Stimulated activated CD8-positive, alpha-beta memory T cell treated with anti-CD3 and anti-CD28 coated beads, Interleukin-12 subunit alpha, Interleukin-12 subunit beta, amount 100 ng/mL, for 24 hours (primary cell): ENCODE measurements at regions not wholly inside any gene's neighbourhood (a gene's known extent, or its start where the extent isn't known, plus 50 kb on each side); places are given as distances from the start of the nearest gene placed in this dataset.

ENCODE experiments used
- DNase-seq: peaks from one replicate; pipeline ENCODE4 v3.0.0-alpha.2; 2020; ENCODE audit errors: extremely low read depth

DNA sequence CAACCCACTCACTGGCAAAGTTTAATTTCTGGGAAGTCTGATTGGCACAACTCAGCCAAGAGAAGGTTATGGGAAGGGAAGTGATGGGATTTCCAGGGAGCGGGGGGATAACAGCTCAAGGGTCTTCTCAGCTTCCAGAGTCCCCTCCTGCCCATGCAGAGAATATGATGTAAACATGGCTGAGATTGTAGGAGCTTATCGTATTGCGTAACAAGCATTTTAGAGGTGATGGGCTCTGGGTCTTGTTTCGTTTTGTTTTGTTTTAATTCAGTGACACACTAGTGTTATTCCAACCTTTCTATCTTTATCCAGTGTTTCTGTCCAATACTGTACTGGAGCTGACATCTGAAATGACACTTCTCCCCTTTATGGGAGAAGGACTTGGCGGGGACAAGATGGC, 762.1 kb upstream of the TMEM132C start:
- no peak for DNase-seq

DNA sequence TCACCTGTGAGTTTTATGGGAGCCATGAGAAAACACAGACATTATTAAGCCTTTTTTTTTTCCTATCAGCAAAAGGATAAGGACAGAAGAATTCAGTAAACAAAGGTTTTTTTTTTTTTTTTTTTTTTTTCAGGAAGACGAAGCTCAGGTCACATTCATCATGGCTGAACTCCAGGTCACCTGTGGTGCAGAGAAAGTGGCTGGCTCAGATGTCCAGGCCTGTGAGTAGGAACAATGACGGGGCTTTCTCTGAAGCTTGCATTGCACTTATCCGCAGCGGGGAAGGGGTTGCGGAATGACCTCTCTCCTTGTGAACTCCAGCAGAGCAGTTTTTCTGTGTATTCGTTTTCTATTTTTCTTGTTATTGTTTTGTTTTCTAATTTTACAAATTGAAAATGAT, 759.6 kb upstream of the TMEM132C start:
- no peak for DNase-seq

DNA sequence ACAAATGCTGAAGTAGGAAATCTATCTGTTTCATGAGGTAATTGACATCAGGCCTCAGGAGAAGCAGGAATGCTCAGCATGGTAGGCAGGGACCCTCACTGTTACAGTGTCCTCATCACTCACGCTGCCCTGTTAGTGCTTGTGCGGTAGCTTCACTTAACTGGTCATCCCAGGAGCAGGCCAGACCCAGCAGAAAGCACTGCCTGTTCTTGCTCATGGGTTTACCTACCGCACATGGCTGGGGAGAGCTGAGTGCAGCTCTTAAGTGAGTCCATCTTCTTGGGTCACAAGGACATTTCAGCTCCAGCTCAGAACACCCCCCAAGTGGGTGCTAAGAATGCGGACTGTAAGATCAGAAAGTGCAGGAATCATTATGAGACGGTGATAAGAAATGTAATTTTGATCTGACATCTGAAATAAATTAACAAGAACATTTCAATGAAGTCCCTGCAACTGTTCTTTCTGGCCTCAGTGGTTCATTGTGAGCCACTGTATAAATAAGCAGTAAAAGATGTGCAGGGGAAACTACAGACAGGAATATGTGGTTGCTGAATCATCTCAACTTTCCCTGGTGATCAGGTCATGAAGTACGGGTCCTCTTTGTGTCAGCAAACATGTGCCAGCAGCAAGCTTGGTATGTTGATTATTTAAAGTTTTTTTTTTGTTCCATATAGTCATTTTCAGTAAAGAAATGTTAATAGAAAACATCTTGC, 757.7 kb upstream of the TMEM132C start:
- no peak for DNase-seq

DNA sequence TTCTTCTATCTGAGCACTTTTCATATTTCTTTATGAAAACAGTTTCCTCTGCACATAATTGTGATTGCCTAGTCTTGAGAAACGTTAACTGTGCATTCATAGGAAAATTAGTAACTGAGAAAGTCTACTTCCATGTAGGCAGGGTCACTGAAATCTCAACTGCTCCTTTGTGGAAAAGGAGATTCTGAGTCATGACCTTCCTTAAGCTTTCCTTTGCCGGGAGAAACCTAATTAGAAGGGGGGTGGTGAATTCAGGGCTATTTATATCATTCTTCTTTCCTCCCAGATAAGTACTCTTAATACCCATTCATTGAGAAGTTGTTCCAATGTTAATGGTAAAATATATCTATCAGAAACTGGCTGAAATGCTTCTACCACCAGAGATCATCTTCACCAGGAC, 751.0 kb upstream of the TMEM132C start:
- no peak for DNase-seq

DNA sequence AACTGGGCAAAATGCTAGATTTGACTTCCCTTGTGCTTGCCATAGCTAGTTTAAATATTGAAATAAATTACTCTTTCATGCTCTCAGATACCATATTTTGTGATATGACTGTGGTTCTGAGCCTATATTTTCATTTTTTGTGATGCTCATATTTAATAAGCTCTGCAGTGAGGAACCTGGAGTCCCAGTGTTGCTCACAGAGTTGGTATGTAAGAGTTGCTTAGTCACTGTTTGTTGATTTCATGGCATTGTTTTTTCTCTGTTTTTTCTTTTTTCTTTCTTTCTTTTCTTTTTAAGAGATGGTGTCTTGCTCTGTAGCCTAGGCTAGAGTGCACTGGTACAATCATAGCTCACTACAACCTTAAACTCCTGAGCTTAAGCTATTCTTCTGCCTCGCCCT, 750.5 kb upstream of the TMEM132C start:
- DNase-seq, result no peak

DNA sequence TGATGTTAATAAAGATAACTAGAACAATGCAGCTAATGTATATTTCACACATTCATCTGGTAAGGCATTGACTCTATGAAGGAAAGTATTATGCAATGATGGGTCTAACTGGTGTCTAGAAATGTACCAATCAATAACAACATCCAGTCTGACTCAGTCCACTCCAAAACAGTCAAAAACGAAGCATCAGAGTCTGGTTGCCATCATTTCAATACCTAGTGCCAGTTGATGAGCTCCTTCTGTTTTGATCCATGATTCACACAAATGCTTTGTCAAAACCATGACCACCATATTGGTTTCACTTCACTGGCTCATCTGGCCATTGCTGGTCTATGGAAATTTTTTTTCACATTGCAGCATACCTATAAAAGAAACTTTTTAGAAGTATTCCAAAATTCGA, 747.2 kb upstream of the TMEM132C start:
- DNase-seq, result no peak

DNA sequence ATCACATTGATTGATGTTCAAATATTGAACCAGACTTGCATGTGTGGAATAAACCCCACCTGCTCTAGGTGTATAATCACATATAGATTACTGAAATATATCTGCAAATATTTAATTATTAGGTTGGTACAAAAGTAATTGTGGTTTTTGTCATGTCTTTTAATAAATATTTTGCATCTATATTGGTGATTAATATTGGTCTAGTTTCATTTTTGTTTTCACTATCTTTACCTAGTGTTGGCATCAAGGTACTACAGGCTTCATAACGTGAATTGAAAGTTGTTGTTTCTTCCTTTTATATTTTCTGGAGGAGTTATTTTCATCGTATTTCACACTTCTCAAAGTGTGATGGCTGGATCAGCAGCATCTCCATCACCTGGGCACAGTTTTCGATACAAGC, 740.0 kb upstream of the TMEM132C start:
- no peak for DNase-seq

DNA sequence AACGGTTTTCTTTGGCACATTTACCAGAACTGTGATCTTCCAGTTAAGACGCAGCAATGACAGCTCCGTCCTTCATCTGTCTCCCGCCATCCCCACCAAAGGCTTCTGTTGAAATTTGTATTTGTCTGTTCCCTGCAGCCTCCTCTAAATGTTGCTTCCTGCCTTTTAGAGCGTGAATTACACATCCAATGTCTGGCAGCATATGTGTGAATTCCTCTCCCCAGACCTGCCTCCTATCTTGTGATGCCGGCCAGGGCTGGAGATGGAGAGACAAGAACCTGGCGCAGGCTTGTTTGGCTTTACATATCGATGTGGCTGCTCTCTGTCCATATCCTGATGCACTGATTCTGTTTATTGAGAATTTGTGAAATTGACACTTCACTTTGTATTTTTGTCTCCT, 738.4 kb upstream of the TMEM132C start:
- DNase-seq, result no peak

DNA sequence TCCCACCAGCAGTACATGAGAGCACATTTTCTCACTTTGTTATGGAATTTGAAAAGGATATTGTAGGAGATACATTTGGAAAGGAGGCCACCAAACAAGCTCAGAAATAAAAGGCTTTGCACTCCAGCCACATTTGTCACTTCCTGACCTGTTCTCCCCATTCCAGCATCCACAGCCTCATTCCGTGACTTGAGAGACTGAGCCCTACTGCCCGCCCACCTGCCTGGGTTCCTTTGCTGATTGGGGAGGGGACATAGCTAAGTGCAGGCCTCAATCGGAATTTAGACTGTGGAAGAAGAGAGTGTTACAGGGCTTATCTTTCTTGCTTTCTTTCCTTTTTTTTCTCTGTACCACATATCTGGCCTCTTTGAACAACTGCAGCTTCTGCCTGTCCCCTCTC, 735.4 kb upstream of the TMEM132C start:
- DNase-seq, result no peak

DNA sequence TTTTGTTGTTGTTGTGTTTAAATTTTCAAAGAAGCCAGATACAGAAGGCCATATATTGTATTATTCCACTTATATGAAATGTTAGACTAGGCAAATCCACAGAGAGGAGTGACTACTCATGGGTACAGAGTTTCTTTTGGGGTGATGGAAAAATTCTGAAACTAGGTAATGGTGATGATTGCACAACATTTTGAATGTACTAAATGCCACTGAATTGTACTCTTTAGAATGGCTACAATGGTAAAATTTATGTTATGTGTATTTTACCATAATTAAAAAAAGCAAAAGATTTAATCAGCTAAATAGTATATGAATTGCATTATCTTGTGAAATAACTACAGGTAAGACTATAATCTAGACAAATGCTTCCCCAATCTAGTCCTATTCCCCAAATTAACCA, 733.6 kb upstream of the TMEM132C start:
- DNase-seq, result no peak

DNA sequence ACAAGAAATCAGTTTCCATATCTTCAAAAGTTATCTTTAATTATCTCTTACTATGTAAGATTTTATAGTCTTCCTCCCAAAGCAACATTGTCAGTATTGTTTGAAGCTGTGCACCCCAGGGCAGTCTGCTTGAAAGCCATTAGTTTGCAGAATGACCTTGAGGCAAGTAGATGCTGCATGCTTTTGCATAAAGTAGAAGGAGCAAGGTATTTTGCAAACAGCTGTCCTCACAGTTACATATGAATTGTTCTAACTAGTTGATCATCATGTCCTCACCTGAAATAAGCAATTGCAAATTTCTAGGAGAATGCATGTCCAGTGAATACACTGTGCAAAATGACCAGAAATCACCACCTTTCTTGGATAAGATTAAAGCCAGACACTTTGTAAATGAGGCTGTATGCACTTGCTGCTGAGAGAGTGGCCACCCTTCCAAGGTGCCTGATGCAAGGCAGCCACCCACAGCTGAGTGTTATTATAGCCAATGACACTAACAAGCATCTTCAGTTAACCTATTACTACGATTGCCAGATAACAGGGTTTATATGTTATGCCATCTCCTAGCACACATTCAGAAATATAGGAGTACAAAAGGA, 730.0 kb upstream of the TMEM132C start:
- DNase-seq, result no peak

DNA sequence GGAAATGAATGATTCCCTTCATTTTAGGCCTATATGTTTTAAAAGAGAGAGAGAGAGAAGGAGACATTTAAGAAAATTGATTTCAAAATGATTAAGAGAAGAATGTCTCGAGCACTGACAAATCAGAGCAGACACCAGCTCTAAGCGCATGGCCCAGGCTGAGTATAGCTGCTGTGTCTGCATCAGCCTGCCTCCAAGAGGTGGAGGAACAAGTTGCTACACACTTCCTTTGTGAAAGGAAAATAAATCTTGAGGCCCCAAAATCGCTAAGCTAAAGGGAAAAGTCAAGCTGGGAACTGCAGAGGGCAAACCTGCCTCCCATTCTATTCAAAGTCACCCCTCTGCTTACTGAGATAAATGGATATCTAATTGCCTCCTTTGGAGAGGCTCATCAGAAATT, 728.7 kb upstream of the TMEM132C start:
- DNase-seq, result no peak

DNA sequence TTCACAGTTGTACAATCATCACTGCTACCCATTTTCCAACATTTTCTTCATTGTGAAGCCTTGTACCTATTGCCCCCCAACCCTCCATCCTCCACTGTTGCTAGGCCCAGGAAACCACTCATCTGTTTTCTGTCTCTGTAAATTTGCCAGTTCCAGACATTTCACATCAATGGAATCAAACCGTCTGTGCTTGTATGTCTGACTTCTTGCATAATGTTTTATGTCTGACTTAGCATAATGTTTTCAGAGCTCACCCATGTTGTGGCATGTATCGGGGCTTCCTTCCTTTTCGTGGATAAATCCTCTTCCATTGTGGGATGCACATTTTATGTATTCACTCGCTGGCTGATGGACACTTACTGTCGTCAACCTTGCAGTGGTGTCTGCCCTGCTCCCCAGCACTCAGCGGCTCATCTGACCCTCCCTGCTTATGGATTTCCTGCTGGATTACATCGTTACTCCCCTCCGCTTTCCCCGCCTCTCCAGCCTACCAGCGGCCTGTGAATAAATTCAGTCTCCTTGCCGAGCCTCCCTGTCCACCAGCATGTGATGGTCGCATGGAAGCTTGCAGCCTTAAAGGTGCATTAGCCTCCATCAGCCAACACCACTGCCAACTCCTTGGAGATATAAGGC, 727.6 kb upstream of the TMEM132C start:
- no peak for DNase-seq

DNA sequence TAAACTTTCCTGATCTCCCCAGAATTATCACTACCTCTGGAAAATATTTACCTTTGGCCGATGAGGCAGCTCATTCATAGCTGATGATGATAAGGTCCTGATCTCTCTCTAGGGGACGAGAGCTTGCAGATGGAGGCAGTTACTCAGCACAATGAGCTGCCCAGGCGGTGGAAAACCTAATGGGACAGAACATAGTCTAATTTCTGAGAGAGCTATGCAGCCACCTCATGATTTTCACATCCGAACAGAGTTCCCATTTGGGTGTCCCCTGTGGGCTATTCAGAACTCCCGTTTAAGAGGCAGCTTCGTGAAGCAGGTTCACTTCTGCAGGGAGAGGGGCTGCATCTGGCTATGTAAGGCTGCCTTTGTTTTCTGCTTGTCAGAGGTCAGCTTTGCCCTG, 724.6 kb upstream of the TMEM132C start:
- DNase-seq, result no peak

DNA sequence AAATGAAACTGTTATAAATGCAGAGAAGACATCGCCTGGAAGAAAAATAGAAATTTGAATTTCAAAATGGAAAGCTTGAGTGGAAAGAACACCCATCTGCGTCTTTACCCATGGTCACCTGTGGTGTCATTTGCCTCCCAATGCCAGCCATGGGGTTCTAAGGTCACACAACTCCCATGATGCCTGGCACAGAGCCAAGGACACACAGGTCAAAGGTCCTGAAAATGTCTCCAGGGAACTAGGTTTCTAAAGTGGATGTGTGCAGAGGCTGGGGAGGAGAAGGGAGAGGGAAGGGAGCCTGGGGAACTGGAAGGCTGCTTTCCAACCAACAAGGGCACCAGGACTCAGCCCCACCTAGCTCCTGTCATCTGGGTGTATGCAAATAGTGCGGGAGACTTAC, 724.0 kb upstream of the TMEM132C start:
- no peak for DNase-seq

DNA sequence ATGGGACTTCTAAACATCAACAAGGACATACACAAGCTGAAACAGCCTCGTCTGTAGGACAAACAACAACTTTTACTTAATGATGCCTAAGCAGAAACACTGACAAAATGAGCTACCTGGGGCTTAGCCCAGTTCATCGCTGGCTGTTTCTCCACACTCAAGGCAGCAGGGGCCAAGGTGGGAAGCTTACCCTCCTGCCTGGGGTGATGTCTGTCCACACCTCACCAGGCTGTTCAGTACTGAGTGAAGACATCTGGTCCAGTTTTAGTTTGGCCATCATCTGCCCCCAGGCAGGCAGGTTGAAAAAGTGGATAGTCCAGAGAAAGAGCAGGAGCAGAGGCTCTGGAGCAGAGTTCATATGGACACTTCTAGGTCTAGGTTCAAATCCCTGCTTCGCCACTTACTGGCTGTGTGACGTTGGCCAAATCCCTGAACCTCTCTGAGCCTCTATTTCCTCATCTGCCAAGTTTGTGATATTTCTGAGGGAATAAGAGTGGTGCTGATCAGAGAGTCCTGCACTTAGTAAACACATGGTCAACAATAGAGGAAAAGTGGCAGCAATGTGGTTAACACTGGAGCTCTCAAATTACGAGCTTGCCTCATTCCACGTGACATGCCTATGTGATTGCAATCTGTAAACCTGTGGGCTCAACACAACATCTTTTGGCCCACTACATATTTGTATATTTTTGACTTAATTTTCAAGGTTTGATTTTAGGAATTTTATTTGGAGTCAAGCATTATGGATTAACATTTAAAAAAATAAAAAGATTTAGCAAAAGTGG, 720.1 kb upstream of the TMEM132C start:
- no peak for DNase-seq

DNA sequence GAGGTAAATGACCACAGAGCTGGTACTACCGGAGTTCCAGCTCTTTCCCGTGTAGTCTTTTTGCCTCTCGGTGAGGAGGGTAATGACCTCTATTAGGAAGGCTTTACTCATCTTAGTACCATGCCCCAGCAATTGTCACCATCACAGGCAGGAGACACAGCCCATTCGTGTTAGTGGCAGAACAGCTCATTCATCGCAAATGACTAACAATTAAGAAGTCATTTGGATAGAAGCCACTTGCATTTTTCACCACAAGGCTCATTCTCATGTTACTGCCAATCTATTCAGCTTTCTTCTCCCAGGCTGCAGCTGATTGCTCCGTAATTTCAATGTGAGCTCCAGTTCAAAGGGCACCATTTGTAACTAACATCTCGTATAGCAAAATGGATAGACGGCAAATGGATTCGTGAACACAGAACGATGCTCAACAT, 718.8 kb upstream of the TMEM132C start:
- DNase-seq, result no peak

DNA sequence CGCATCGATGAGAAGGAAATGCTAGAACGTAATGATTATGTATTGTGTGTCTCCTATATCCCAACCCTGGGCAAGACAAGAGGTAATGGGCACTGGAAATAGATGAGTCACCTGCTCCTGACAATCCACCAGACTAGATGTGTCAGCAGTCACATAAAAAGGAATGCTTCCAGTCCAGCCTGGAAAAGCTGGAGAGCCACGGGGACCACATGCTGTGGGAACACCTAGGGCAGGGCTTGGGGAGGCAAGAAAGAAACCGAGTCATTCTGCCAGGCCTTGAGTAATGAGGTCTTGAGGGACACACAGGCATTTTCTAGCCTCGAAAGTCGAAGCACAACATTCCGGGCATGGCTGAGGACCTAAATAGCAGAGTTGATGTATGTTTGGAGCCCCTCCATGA, 716.7 kb upstream of the TMEM132C start:
- DNase-seq, result no peak

DNA sequence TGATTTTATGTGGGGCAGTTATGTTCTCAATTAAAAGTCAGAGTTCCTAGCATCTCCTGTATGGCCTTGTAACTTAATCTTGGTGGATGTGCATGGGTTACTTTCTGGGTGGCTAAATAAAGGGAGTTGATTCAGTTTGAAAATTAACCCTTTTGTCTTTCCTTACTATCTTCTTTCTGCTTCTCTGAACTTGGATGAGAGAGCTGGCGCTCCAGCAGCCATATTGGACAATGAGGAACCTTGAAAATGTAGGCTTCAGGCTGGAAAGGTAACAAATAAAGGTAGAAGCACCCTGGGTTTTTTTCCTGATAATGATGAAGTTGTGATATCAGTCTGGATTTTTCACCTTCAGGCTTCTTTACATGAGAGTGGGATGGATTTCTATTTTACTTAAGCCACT, 714.1 kb upstream of the TMEM132C start:
- DNase-seq, result no peak

DNA sequence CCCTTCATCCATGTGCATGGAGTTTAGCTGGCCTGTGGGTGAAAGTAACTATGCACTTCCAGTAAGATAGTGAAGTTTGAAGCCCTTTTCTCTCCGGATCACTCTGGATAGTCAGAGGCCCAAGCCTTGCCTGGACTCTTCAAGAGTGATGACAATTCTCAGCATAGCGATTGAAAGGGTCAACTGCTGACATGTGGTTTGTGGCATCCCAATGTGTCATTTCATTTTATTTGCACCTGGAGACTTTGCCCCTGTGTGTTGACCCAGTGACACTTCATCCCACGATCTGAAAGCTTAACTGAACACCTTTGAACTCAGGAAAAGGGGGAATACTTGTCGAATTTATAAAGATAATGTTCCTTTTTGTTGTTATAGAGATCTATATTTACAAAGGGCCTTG, 711.9 kb upstream of the TMEM132C start:
- no peak for DNase-seq

DNA sequence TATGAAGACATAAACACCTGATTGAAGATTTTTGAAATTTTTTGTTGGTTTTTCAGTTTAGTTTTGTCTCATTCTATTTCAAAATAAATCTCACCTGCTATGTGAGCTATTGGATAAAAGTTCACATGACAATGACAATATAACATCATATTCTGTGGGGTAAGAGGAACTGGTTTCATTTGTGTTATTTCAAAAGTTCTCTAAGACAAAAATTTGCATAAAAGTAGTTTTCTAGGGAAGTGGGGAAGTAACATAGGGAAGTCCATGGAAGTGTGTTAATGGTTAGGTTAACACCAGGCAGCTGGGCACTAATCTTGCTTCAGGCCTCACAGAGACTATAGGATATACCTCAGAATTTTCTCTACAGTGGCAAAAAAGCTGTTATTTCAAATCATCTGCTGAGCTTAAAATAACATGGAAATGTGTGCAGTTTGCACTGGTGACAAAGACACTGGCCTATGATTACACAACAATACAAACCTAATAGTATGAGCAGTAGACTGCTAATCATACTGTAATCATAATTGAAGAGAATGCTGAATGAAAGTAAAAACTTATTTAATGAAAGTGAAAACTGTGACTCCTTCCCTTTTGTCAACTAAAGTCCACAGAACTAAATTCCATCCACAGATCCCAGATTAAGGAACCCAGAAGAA, 710.6 kb upstream of the TMEM132C start:
- DNase-seq, result no peak

DNA sequence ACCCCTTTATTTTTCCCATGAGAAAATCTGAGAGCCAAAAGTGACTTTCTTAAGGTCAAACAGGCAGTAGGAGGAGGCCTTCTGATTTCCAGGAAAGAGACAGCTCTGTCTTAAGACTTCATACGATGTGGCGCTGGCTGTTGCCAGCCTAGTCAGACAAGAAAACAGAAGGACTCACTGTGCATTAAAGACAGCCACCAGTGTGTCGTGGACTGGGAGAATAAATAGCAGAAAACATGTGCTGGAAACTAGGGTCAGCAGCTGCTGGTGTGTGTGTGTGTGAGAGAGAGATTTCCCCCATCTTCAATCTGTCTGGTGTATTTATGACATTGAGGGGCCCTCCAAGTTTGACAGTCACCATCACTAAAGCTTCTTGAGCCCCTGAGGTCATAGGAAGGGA, 708.6 kb upstream of the TMEM132C start:
- DNase-seq, result no peak
